Activated CD4-positive, alpha-beta T cell treated with anti-CD3 and anti-CD28 coated beads for 24 hours (primary cell): ENCODE measurements at regions not wholly inside any gene's neighbourhood (a gene's known extent, or its start where the extent isn't known, plus 50 kb on each side); places are given as distances from the start of the nearest gene placed in this dataset.

Experiments used
- DNase-seq, 2 donors: peaks; one replicate each; pipeline ENCODE4 v3.0.0-alpha.2; 2020; ENCODE audit warnings: low read depth in 2 of 2

DNA sequence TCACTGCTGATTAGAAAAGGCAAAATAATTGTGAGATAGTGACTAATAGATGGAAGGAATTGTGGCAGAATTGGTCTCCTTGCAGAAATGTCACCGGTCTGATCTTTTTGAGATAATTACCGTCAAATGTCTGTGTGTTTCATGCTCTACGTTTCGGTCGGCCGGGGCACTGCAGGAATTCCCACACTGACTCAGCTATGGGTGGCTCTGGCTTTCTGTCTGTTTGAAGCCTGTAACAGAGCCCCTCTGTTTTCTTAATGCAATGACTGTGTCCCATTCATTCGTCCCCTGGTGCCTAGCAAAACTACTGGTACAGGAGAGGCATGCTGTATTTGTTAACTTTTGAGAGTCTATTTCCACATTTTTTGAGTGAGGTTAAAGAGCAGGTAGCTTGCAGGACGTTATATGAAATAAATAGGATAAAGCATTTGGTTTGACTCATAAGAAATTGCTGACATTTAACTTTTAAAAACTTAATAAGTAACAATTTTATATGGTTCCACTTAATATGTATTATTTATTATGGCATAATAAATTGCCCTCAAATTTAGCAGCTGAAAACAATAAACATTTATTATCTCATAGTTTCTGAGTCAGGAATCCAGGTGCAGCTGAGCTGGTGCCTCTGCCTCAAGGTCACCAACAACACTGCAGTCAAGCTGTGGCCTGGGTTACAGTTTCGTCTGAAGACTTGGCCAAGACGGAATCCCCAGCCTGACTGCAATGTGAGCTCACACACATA is 53.3 kb upstream of the CTBP2 start:
- no peak for DNase-seq

DNA sequence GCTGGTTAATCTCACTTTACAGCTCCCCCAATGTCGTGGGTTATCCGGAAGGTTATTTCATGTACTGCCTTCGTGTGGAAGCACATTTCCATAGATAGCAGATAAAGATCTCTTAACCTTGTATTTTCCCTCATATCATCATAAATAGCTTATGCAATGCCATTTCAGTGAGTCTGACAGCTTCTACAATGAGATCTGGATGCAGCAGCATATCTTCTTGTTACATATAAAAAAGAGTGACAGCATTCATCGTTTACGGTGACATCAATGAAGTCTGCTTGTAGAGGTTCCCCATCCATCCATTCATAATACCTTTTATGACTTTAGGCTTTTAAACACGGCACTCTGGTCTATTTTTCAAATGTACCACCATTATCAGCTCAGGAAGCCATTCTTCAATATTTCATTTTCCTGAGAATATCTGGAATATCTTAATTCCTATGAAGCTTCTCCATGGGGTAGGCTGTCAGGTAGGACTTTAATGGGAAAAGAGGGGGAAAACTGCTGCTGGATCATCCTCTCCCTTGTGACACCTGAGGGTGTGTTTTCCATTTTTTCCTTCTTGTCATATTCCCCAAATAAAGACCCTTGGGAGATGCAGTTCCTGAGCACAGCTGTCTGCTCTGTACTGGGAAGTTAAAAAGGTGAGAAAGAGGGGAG is 51.9 kb upstream of the CTBP2 start:
- DNase-seq, result no peak
